ENCODE measurements at regions not wholly inside any gene's neighbourhood (a gene's known extent, or its start where the extent isn't known, plus 50 kb on each side); places are given as distances from the start of the nearest gene placed in this dataset.

DNA sequence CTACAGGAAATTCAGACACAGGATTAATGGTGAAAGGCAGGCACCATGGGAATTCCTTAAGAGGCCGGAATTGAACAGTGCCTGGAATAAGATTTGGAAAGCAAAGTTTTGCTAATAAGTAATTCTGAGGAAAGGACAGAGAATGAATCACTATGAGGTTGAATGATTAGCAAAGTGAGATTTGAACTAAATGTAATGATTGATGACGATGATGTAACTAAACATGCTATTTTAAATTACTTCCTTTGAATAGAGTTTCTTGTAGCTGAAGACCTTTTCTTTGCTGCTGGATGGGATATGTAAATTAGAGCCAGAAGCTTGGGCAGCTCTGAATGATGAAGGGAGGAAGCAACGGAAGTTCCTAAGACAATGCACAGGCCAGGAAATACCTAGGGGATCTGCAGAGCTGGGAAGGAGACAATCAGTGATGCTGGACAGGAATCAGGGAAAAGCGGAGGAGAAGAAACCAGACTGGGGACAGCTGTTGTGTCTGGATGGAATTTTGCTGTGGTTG is 482.0 kb downstream of the PSAT1 start:
- H3K4ac ChIP-seq (replicated peaks; ENCODE audit: insufficient read length, low read depth, low read length): no peak overlapping the region
- no peak overlapping the region for H4K8ac ChIP-seq (ENCODE audit: extremely low read depth, insufficient read depth, low read length)
- H3K4me2 ChIP-seq (ENCODE audit: insufficient read depth in 1 of 2, low read depth in 2 of 2, low read length in 2 of 2): no peak overlapping the region
- no peak overlapping the region for H2AK5ac ChIP-seq (ENCODE audit: low read depth, low read length)
- no peak overlapping the region for H3K27ac ChIP-seq (ENCODE audit: low read depth, low read length)
- H3K27me3 ChIP-seq (replicated peaks in 1 of 4; ENCODE audit: control insufficient read depth in 3 of 4, extremely low read depth in 1 of 4, insufficient read depth in 3 of 4, low read length in 3 of 4): no peaks in the 10 kb centered on the region
- H3K4me1 ChIP-seq (replicated peaks in 1 of 4; ENCODE audit: control insufficient read depth in 3 of 4, insufficient read depth in 4 of 4, low read length in 3 of 4): peaks cover 2 to 6% (median 4%) of the 10 kb centered on the region in 4 experiments; a peak in 4 of 7 replicates
- H2BK120ac ChIP-seq (replicated peaks; ENCODE audit: low read depth, low read length): no peak overlapping the region
- no peaks in the 10 kb centered on the region for H3K79me1 ChIP-seq (ENCODE audit: low read depth, low read length)
- H3K79me2 ChIP-seq (ENCODE audit: control insufficient read depth in 1 of 2, insufficient read depth in 2 of 2, low read length in 2 of 2): no peaks in the 10 kb centered on the region
- no peaks in the 10 kb centered on the region for H3K9me3 ChIP-seq (ENCODE audit: insufficient read depth in 2 of 2, low read depth in 1 of 2, low read length in 1 of 2)
- no peaks in the 10 kb centered on the region for H3K36me3 ChIP-seq (ENCODE audit: control insufficient read depth in 2 of 4, insufficient read depth in 4 of 4, low read length in 3 of 4)
- no peak overlapping the region for H2BK20ac ChIP-seq (ENCODE audit: low read length)
- no peak overlapping the region for H2BK5ac ChIP-seq (ENCODE audit: low read depth, low read length)
- no peak overlapping the region for H2BK12ac ChIP-seq (ENCODE audit: low read depth, low read length)
- no peak for DNase-seq (ENCODE audit: low read depth in 1 of 2, low spot score in 2 of 2)
- FAIRE-seq: peak; percentile 13
- H3K14ac ChIP-seq (ENCODE audit: insufficient read length): no peak overlapping the region
- 89% methylated on average over 4 of the region's 4 CpGs; no CpG with 5 or more reads in 1 of the 2 experiments for WGBS, 2 experiments (ENCODE audit: extremely low coverage in 1 of 2, insufficient coverage in 1 of 2, insufficient read length in 1 of 2, insufficient replicate concordance in 2 of 2, low coverage in 1 of 2, low lambda C conversion rate in 2 of 2, missing lambda C conversion rate in 1 of 2)
- H4K20me1 ChIP-seq (replicated peaks in 1 of 2; ENCODE audit: control insufficient read depth in 1 of 2, insufficient read depth in 2 of 2, low read length in 2 of 2): no peaks in the 10 kb centered on the region
- CTCF ChIA-PET (ENCODE audit: partially characterized antibody): interaction anchor here (0.7 to 1.2 kb wide), 2 partner anchors 177 to 865 kb away, joined by 3 read pairs; no protein-coding TSS in a partner anchor
- no peak overlapping the region for H3K23ac ChIP-seq (ENCODE audit: insufficient read length)
- no peak overlapping the region for H3K18ac ChIP-seq (ENCODE audit: extremely low read depth, low read length)
- H4K5ac ChIP-seq (ENCODE audit: insufficient read length, low read depth, low read length): no peak overlapping the region
- no peak overlapping the region for H2AFZ ChIP-seq (ENCODE audit: low read length)
- H3K23me2 ChIP-seq (ENCODE audit: low read depth, low read length): no peaks in the 10 kb centered on the region
- H3K4me3 ChIP-seq (ENCODE audit: extremely low read depth in 1 of 4, insufficient read depth in 2 of 4, low read depth in 3 of 4, low read length in 4 of 4): no peak overlapping the region
- POLR2A ChIA-PET (ENCODE audit: partially characterized antibody): no interaction called here
- no peak overlapping the region for H3K56ac ChIP-seq (replicated peaks; ENCODE audit: insufficient read length, low read depth, low read length)
- no peak for TF ChIP-seq HDAC6 (IDR thresholded peaks at IDR 0.05; ENCODE audit: low read depth, low read length)
- no peak overlapping the region for H2BK15ac ChIP-seq (ENCODE audit: low read length)
- no peak overlapping the region; a peak in 1 of 7 replicates for H3K9ac ChIP-seq (replicated peaks in 1 of 4; ENCODE audit: extremely low read depth in 1 of 4, low read depth in 3 of 4, low read length in 3 of 4)
- H4K91ac ChIP-seq (replicated peaks; ENCODE audit: insufficient read length, low read length): no peak overlapping the region
